Cardiac fibroblast (primary cell): ENCODE measurements at regions not wholly inside any gene's neighbourhood (a gene's known extent, or its start where the extent isn't known, plus 50 kb on each side); places are given as distances from the start of the nearest gene placed in this dataset.

Source experiments
- DNase-seq, 2 donors: peaks; one replicate each; pipeline versions ENCODE4 v3.0.0 to v3.0.0-alpha.2; 2010; ENCODE audit warnings: low read depth in 2 of 2
- H3K4me3 ChIP-seq, 2 donors: replicated peaks in 1 of 2; 1 replicate in 1 of 2; 2 replicates in 1 of 2; pipeline ENCODE4 v1.5.1; 2011; ENCODE audit warnings: low read depth in 2 of 2, low read length in 2 of 2, mild to moderate bottlenecking in 2 of 2, moderate library complexity in 1 of 2
- CTCF ChIP-seq: IDR thresholded peaks from one replicate; pipeline ENCODE4 v1.5.1; 2011; ENCODE audit warnings: low read depth, mild to moderate bottlenecking, low read length, inconsistent platforms

- TF ChIP-seq CTCF = no peak
- DNase-seq = no peak
- no peak overlapping the region for H3K4me3 ChIP-seq
These were observed 98.8 kb upstream of the KLF4 start for GRCh38 chr9:107588393-107588792.

- DNase-seq = no peak
- no peak for TF ChIP-seq CTCF
- H3K4me3 ChIP-seq = no peak overlapping the region
These were observed 97.8 kb upstream of the KLF4 start for GRCh38 chr9:107587191-107587963.

- H3K4me3 ChIP-seq = no peak overlapping the region
- no peak for TF ChIP-seq CTCF
- DNase-seq = no peak
These were observed 96.9 kb upstream of the KLF4 start for GRCh38 chr9:107586493-107586892.

- no peak overlapping the region for H3K4me3 ChIP-seq
- no peak for TF ChIP-seq CTCF
- DNase-seq = no peak
These were observed 95.9 kb upstream of the KLF4 start for GRCh38 chr9:107585465-107585864.

- TF ChIP-seq CTCF = no peak
- H3K4me3 ChIP-seq = no peak overlapping the region
- DNase-seq = no peak
These were observed 95.4 kb upstream of the KLF4 start for GRCh38 chr9:107584944-107585343.

GRCh38 chr9:107584186-107584585 lies 94.6 kb upstream of the KLF4 start:
- H3K4me3 ChIP-seq = no peak overlapping the region
- no peak for TF ChIP-seq CTCF
- DNase-seq = no peak

GRCh38 chr9:107577140-107577776 lies 87.7 kb upstream of the KLF4 start:
- H3K4me3 ChIP-seq = no peak overlapping the region
- no peak for TF ChIP-seq CTCF
- peak in 1 of 2 donors; percentile 26 for DNase-seq
